Psoas muscle (tissue), 7 donors: ENCODE measurements at regions not wholly inside any gene's neighbourhood (a gene's known extent, or its start where the extent isn't known, plus 50 kb on each side); places are given as distances from the start of the nearest gene placed in this dataset.

ENCODE experiments used
- ATAC-seq, 4 donors: fragments of 200-7000 bp; cut with Tn5 transposase; one replicate each; pipeline ENCODE4 v1.9.1; 2020; ENCODE audit warnings: moderate library complexity in 3 of 4, mild to moderate bottlenecking in 2 of 4
- DNase-seq, 2 donors: peaks; one replicate each; pipeline ENCODE4 v3.0.0-alpha.2; 2020
- H3K27ac ChIP-seq: fragments of 200-600 bp; one replicate; pipeline ENCODE4 v1.8.0; 2022
- H3K27me3 ChIP-seq, 3 donors: fragments of 200-600 bp in 1 of 3; one replicate each; pipeline versions ENCODE4 v1.6.1 to v1.8.0; 2013 to 2022; ENCODE audit warnings: low read length in 2 of 3, mild to moderate bottlenecking in 2 of 3, moderate library complexity in 1 of 3; ENCODE audit not compliant: insufficient read depth in 3 of 3
- H3K36me3 ChIP-seq, 2 donors: fragments of 200-600 bp in 1 of 2; one replicate each; pipeline versions ENCODE4 v1.6.1 to v1.8.0; 2013 to 2022; ENCODE audit warnings: low read depth in 1 of 2, mild to moderate bottlenecking in 1 of 2, moderate library complexity in 1 of 2; ENCODE audit not compliant: insufficient read depth in 1 of 2
- H3K4me1 ChIP-seq: fragments of 200-600 bp; one replicate; pipeline ENCODE4 v1.8.0; 2022
- H3K4me3 ChIP-seq: fragments of 200-600 bp; one replicate; pipeline ENCODE4 v1.8.0; 2022; ENCODE audit warnings: mild to moderate bottlenecking
- H3K9me3 ChIP-seq: fragments of 200-600 bp; one replicate; pipeline ENCODE4 v1.8.0; 2022
- CTCF ChIP-seq: fragments of 200-600 bp; IDR thresholded peaks from one replicate; pipeline ENCODE4 v1.8.0; 2022; ENCODE audit warnings: antibody characterized with exemption
- WGBS, 3 donors: extraction: QIAGEN DNeasy Blood & Tissue Kit; methylation state at CpG; one replicate each; pipeline versions ENCODE4 v1.1.6 to v1.1.7; 2013; 5-methylcytosine and 5-hydroxymethylcytosine counted together
- intact Hi-C, 2 donors: fragments of 100-400 bp; cut with DNase I; formaldehyde crosslinking; loops; one replicate each; pipeline versions ENCODE4 v1.11.0 to v1.14.2; 2022
- donor health status: healthy with polysubstance abuse.
- donor health status: DM: no; HTN: no; CAD: no; lungs with moderate emphysema.
- donor health status: Bipolar disorder and iron deficiency.
- donor health status: healthy.
- donor health status: DM: yes; HTN: yes; CAD: no.
- donor health status: DM: no; HTN: no; CAD: no.
- donor health status: DM: yes; HTN: yes; CAD: no.

- H3K27ac ChIP-seq = no peak overlapping the region
These were observed 1040.5 kb upstream of the GYPC start for GRCh38 chr2:125615438-125615837.

GRCh38 chr2:125630377-125630776, 1025.6 kb upstream of the GYPC start:
- Histone ChIP-seq H3K4me1 (no peaks in the 10 kb centered on the region), H3K9me3 (no peaks in the 10 kb centered on the region), H3K27me3 (no peaks in the 10 kb centered on the region), H3K36me3 (no peaks in the 10 kb centered on the region), H3K27ac (no peak overlapping the region), H3K4me3 (no peak overlapping the region)
- 47 to 54% (median 50%) methylated on average over 6 of the region's 6 CpGs for WGBS, 3 donors
- TF ChIP-seq CTCF = no peak
- DNase-seq (no peak), ATAC-seq (no peak)
- intact Hi-C loops = no loop called here

More at GRCh38 chr2:125615438-125615837, 1040.5 kb upstream of the GYPC start:
- H3K9me3 ChIP-seq = no peaks in the 10 kb centered on the region
- 89 to 92% (median 91%) methylated on average over 3 of the region's 3 CpGs for WGBS, 3 donors
- TF ChIP-seq CTCF = no peak
- ATAC-seq (no peak), DNase-seq (no peak)
- H3K4me3 ChIP-seq = no peak overlapping the region
- no peaks in the 10 kb centered on the region for H3K36me3 ChIP-seq
- H3K4me1 ChIP-seq = no peaks in the 10 kb centered on the region
- intact Hi-C loops = no loop called here
- H3K27me3 ChIP-seq = no peaks in the 10 kb centered on the region

GRCh38 chr2:125634662-125635061, 1021.3 kb upstream of the GYPC start:
- H3K9me3 ChIP-seq = no peaks in the 10 kb centered on the region
- H3K27ac ChIP-seq = no peak overlapping the region
- H3K4me1 ChIP-seq = no peaks in the 10 kb centered on the region
- TF ChIP-seq CTCF = no peak
- H3K4me3 ChIP-seq = no peak overlapping the region
- H3K27me3 ChIP-seq = no peaks in the 10 kb centered on the region
- H3K36me3 ChIP-seq = no peaks in the 10 kb centered on the region
- intact Hi-C loops = no loop called here
- ATAC-seq (no peak), DNase-seq (no peak)

GRCh38 chr2:125638345-125638744, 1017.6 kb upstream of the GYPC start:
- Histone ChIP-seq H3K27ac (no peak overlapping the region), H3K4me3 (no peak overlapping the region), H3K9me3 (no peaks in the 10 kb centered on the region), H3K36me3 (no peaks in the 10 kb centered on the region), H3K4me1 (no peaks in the 10 kb centered on the region), H3K27me3 (no peaks in the 10 kb centered on the region)
- intact Hi-C loops = no loop called here
- TF ChIP-seq CTCF = no peak
- 89 to 96% (median 92%) methylated on average over 1 of the region's 1 CpG for WGBS, 3 donors
- DNase-seq (no peak), ATAC-seq (no peak)

GRCh38 chr2:125642032-125642431, 1013.9 kb upstream of the GYPC start:
- Histone ChIP-seq H3K4me3 (no peak overlapping the region), H3K9me3 (no peaks in the 10 kb centered on the region), H3K36me3 (no peaks in the 10 kb centered on the region), H3K4me1 (no peaks in the 10 kb centered on the region), H3K27me3 (no peaks in the 10 kb centered on the region), H3K27ac (no peak overlapping the region)
- TF ChIP-seq CTCF = no peak
- ATAC-seq (no peak), DNase-seq (no peak)
- WGBS, 3 donors = 81 to 95% (median 93%) methylated on average over 2 of the region's 2 CpGs
- intact Hi-C loops = no loop called here
